HUES48 (cell line): ENCODE measurements at regions not wholly inside any gene's neighbourhood (a gene's known extent, or its start where the extent isn't known, plus 50 kb on each side); places are given as distances from the start of the nearest gene placed in this dataset.
"Not testable (repeated sequence)": the region's sequence is repeated elsewhere in the genome, so short reads cannot be mapped to it uniquely, and the experiment has no call there.

ENCODE experiments used
- H3K27ac ChIP-seq: one replicate; pipeline ENCODE4 v1.7.0; 2013; ENCODE audit warnings: low read depth, low read length, inconsistent platforms
- H3K27me3 ChIP-seq: 2 replicates; pipeline ENCODE4 v1.6.1; 2013; ENCODE audit warnings: mild to moderate bottlenecking, low read length; ENCODE audit not compliant: control insufficient read depth, insufficient read depth
- H3K36me3 ChIP-seq: 2 replicates; pipeline ENCODE4 v1.6.1; 2013; ENCODE audit warnings: low read length; ENCODE audit not compliant: control insufficient read depth, insufficient read depth
- H3K4me1 ChIP-seq: 2 replicates; pipeline ENCODE4 v1.6.1; 2013; ENCODE audit warnings: mild to moderate bottlenecking, low read length; ENCODE audit not compliant: control insufficient read depth, insufficient read depth
- H3K4me3 ChIP-seq: 2 replicates; pipeline ENCODE4 v1.5.1; 2013; ENCODE audit warnings: mild to moderate bottlenecking, low read depth, low read length
- H3K9ac ChIP-seq: 2 replicates; pipeline ENCODE4 v1.6.1; 2013; ENCODE audit warnings: mild to moderate bottlenecking, low read depth, low read length, moderate library complexity
- H3K9me3 ChIP-seq: 2 replicates; pipeline ENCODE4 v1.6.1; 2013; ENCODE audit warnings: low read length; ENCODE audit not compliant: control insufficient read depth, insufficient read depth

DNA sequence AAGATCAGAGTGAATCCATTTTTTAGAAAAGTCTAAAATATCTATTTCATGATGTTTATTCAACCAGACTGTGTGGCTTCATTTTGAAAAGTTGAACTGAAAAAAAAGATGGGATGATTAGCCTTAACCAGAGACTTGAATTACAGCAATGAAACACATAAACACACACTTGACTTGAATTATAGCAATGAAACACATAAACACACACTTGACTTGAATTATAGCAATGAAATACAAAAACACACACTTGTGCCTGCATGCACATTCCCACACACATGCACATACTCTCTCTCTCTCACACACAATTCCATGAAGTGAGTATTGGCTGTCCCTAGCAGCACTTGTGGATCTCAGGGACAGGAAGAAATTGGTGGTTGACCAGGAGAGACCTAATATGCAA lies 286.8 kb downstream of the USP46 start:
- Histone ChIP-seq H3K27ac (no peak overlapping the region), H3K9me3 (no peaks in the 10 kb centered on the region), H3K4me3 (no peak overlapping the region), H3K4me1 (peaks cover 10% of the 10 kb centered on the region), H3K27me3 (no peaks in the 10 kb centered on the region), H3K36me3 (no peaks in the 10 kb centered on the region), H3K9ac (no peak overlapping the region)

DNA sequence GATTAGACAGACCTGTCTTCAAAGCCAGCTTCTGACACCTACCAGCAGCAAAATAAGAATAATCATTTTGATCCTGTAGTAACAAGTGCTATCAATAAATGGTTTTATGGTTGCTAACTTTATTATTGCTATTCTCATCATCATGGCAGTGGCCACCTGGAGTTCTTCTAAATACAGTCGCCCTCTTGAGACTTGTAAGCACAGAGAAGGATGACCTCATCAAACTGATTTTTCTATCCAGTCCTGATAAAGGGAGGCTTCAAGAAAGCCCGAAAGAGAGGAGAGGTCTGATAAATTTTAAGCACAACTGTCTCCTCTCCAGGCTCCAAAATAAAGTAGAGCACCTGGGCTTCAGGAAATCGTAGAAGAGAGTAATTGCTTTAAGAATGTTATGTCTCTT lies 286.4 kb downstream of the USP46 start:
- no peak overlapping the region for H3K27ac ChIP-seq
- no peak overlapping the region for H3K4me3 ChIP-seq
- H3K9me3 ChIP-seq, result no peaks in the 10 kb centered on the region
- no peak overlapping the region for H3K9ac ChIP-seq
- H3K36me3 ChIP-seq, result no peaks in the 10 kb centered on the region
- H3K27me3 ChIP-seq, result no peaks in the 10 kb centered on the region
- H3K4me1 ChIP-seq, result peaks cover 14% of the 10 kb centered on the region

DNA sequence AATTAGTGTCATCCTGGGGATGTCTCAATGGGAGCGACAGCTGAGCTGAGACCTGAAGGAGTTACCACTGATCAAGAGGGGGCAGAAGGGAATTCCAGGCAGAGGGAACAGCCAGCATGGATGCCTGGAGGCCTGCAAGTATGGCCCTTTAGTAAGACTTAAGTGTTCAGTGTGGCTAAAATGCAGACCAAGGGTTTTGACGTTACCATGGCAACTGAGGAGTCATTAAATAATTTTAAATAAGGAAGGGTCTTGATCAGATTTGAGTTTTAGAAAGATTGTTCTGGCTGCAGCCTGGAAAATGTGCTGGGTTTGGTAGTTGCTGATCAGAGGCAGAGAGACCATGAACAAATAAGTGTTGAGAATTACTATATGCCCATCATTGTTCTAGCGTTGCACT lies 285.5 kb downstream of the USP46 start:
- no peak overlapping the region for H3K27ac ChIP-seq
- H3K4me1 ChIP-seq, result peaks cover 17% of the 10 kb centered on the region
- no peaks in the 10 kb centered on the region for H3K36me3 ChIP-seq
- no peak overlapping the region for H3K9ac ChIP-seq
- no peaks in the 10 kb centered on the region for H3K9me3 ChIP-seq
- no peak overlapping the region for H3K4me3 ChIP-seq
- H3K27me3 ChIP-seq, result no peaks in the 10 kb centered on the region

DNA sequence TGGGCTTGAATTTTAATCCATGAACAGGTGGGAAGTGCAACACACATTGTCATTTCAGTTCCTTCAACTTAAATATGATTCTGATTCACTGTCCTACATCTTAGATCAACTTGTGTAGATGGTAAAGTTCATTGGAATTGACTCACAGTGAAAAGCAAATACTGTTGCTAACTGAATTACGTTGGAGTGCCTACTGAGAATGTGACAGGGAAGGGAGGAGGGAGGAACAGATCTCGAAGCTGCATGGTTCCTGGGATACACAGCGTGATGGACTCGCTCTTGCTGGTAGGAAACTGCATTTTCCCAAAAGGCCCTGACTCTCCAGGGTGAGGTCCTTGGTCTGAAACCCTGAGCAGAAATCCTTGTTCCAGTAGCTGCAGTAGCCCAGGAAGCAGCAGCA lies 284.2 kb downstream of the USP46 start:
- no peak overlapping the region for H3K4me3 ChIP-seq
- H3K27ac ChIP-seq, result no peak overlapping the region
- H3K9me3 ChIP-seq, result no peaks in the 10 kb centered on the region
- H3K36me3 ChIP-seq, result no peaks in the 10 kb centered on the region
- H3K9ac ChIP-seq, result no peak overlapping the region
- H3K27me3 ChIP-seq, result no peaks in the 10 kb centered on the region
- H3K4me1 ChIP-seq, result peaks cover 16% of the 10 kb centered on the region

DNA sequence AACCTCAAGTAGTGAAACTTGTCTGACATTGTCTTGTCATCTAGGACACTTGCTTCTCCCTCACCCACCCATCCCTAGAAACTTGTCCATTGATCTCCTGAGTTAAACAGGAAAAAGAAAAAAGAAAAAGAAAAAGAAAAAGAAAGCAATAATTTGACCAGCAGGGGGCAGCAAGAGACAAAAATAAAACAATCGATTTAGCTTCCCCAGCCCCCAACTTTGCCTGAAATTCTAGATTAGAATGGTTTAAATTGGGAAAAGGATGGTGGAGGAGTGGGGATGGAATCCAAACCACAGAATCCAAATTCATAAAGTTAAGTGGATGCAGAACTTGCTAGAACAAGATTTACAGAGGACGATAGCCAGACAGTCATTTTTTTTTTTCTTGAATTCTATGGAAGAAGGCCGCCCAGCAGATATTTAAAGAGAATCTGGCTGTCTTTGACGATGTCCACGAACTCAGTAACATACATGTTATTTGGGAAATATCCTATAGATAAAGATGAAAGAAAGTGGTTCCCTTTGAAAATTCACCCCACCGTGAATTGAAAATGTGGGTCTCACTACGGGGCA lies 282.9 kb downstream of the USP46 start:
- H3K9ac ChIP-seq, result no peak overlapping the region
- no peak overlapping the region for H3K27ac ChIP-seq

DNA sequence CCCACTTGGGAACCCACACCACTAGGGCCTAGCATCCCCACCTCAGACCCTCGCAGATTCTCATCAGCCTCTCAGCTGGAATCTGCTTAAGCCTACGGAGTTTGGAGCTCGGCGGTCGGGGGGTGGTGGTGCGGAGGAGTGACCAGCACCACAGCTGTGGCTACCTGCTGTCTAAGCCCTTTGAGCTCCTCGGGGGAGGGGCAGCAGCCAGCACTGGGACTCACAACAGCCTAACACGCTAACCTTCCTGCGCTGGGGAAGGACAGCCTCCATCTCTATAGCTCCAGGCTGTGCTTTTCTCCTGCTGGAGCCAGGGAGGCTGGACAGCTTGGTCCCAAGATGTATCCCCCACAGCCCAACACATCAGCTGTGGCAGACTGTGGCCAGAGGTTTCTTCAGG lies 281.5 kb downstream of the USP46 start:
- H3K9me3 ChIP-seq, result no peaks in the 10 kb centered on the region
- H3K4me1 ChIP-seq, result peaks cover 7% of the 10 kb centered on the region; the same call in 1 of the 2 replicates
- H3K9ac ChIP-seq, result no peak overlapping the region
- no peaks in the 10 kb centered on the region for H3K27me3 ChIP-seq
- no peak overlapping the region for H3K27ac ChIP-seq
- H3K36me3 ChIP-seq, result no peaks in the 10 kb centered on the region
- H3K4me3 ChIP-seq, result no peak overlapping the region

More for the DNA sequence above, 282.9 kb downstream of the USP46 start:
- H3K9me3 ChIP-seq, result no peaks in the 10 kb centered on the region
- H3K4me1 ChIP-seq, result peaks cover 9% of the 10 kb centered on the region
- no peak overlapping the region for H3K4me3 ChIP-seq
- no peaks in the 10 kb centered on the region for H3K27me3 ChIP-seq
- H3K36me3 ChIP-seq, result no peaks in the 10 kb centered on the region

DNA sequence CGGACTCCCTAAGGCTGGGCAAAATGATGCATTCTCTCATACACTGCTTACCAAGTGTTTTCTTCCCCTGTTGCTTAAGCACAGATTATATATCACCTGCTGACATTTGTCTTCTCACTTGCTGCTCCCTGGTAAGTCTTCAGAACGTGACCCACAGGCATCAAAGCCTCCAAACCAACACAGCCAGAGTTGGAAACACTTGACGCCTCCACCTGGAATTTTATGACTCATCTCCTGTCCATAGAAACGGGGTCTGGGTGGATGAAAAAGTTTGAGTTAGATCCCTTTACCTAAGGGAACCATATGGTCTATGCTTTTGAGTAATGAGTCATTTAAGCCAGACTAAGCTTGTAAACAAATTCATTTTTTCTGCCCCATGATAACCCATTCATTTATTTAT lies 251.6 kb downstream of the USP46 start:
- Histone ChIP-seq H3K9ac (no peak overlapping the region), H3K4me3 (no peak overlapping the region), H3K36me3 (no peaks in the 10 kb centered on the region), H3K4me1 (no peaks in the 10 kb centered on the region), H3K27ac (peak overlapping the region; percentile 51), H3K27me3 (no peaks in the 10 kb centered on the region), H3K9me3 (peaks cover 9% of the 10 kb centered on the region)

DNA sequence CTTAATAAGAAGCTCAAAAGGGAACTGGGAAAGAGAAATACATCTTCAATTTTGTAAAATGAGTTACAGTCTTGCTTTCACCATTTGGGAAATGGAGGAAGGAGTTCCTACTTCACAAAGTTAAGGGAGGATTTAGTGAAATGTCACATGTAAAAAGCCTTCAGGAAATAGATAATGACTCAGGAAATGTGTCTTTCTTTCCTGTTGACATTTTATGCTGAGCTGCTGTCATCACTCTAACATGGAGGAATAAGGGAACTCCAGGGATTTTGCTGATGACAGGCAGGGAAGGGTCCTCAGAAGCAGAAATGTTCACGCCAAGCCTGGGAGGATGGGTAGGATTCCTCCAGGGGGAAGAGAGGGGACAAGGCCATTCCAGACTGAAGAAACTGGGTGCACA lies 251.1 kb downstream of the USP46 start:
- Histone ChIP-seq H3K27me3 (no peaks in the 10 kb centered on the region), H3K4me1 (no peaks in the 10 kb centered on the region), H3K4me3 (no peak overlapping the region), H3K9me3 (peaks cover 9% of the 10 kb centered on the region), H3K27ac (peak overlapping the region; percentile 51), H3K36me3 (no peaks in the 10 kb centered on the region), H3K9ac (no peak overlapping the region)

DNA sequence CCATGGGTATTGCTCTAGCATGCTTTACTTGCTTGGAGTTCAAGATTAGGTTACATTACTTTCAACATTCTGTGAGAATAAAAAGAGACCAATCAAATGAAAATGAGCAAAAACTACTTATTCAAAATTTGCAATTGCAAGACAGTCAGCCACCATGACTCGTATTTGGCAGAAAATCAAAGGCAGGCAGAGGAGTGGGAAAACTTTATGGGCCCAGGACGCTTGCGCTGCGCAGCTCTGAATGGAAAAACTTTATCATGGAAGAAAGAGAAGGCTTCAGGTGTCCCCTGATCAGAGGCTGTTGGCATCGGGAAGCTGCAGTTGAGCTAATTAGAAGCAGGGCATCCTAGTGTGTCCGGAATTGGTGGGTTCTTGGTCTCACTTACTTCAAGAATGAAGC lies 250.6 kb downstream of the USP46 start:
- Histone ChIP-seq H3K36me3 (no peaks in the 10 kb centered on the region), H3K9ac (no peak overlapping the region), H3K27ac (no peak overlapping the region), H3K4me1 (no peaks in the 10 kb centered on the region), H3K9me3 (peaks cover 9% of the 10 kb centered on the region), H3K4me3 (no peak overlapping the region), H3K27me3 (no peaks in the 10 kb centered on the region)

DNA sequence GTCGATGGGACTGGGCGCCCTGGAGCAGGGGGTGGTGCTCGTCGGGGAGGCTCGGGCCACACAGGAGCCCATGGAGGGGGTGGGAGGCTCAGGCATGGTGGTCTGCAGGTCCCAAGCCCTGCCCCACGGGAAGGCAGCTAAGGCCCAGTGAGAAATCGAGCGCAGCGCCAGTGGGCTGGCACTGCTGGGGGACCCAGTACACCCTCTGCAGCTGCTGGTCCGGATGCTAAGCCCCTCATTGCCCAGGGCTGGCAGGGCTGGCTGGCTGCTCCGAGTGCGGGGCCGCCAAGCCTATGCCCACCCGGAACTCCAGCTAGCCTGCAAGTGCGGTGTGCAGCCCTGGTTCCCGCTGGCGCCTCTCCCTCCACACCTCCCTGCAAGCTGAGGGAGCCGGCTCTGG lies 249.3 kb downstream of the USP46 start:
- not testable (repeated sequence) for H3K27ac ChIP-seq, H3K9ac ChIP-seq

DNA sequence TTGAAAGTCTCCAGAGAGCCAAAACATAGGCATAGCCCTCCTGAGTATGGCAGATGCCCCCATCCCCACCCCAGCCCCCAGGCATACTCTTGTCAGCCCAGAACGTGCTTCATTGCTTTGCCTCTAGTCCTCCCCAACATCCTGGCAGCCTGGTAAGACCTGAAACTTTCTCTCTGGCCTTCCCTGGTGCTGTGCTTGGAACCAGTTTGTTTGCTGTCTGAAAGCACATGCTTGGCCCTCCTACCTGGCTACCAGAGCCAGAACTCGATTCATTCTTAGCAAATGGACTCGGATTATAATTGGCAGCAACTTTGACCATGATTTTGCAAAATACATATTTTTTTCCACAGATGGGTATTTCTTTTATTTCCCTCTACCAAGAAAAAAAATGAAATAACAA lies 248.1 kb downstream of the USP46 start:
- Histone ChIP-seq H3K27me3 (no peaks in the 10 kb centered on the region), H3K4me3 (no peak overlapping the region), H3K9ac (no peak overlapping the region), H3K36me3 (no peaks in the 10 kb centered on the region), H3K9me3 (peaks cover 9% of the 10 kb centered on the region), H3K4me1 (no peaks in the 10 kb centered on the region), H3K27ac (no peak overlapping the region)

More for the DNA sequence above, 249.3 kb downstream of the USP46 start:
- H3K4me1 ChIP-seq, H3K4me3 ChIP-seq, H3K36me3 ChIP-seq, H3K9me3 ChIP-seq, H3K27me3 ChIP-seq: not testable (repeated sequence)

DNA sequence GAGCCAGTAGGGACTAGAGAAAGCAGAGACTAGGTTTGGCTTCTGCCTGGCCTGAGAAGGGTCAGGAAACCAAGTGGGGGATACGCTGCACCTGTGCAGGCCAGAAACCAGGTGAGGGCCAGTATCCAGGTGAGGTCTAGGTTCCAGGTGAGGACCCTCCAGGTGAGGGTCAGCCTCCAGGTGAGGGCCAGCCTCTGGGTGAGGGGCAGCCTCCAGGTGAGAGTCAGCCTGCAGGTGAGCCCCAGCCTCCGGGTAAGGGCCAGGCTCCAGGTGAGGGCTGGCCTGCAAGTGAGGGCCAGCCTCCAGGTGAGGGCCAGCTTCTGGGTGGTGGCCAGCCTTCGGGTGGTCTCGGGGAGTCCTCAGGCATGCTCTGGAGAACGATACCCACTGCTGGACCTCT lies 238.8 kb downstream of the USP46 start:
- Histone ChIP-seq H3K27ac (no peak overlapping the region), H3K27me3 (no peaks in the 10 kb centered on the region), H3K4me1 (peaks cover 7% of the 10 kb centered on the region), H3K9me3 (peaks cover 5% of the 10 kb centered on the region; the same call in 1 of the 2 replicates), H3K9ac (no peak overlapping the region), H3K4me3 (no peak overlapping the region), H3K36me3 (no peaks in the 10 kb centered on the region)
